ENCODE measurements at regions not wholly inside any gene's neighbourhood (a gene's known extent, or its start where the extent isn't known, plus 50 kb on each side); places are given as distances from the start of the nearest gene placed in this dataset.

DNA sequence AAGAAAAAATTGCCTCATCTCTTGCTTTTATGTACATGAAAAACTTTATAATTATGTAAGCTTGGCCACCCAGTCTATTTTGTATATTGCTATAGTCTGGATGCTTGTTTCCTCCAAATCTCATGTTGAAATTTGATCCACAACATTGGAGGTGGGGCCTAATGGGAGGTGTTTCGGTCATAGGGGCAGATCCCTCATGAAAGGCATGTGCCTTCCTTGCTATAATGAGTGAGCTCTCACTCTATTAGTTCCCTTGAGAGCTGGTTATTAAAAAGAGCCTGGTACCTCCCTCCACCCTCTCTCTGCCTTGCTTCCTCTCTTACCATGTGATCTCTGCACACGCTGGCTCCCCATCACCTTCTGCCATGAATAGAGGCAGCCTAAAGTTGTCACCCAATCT is 1005.1 kb downstream of the PCDH9 start:
- no peak overlapping the region for H3K9ac ChIP-seq (replicated peaks; ENCODE audit: extremely low read depth, insufficient read depth, low read length)
- intact Hi-C loops (cut with micrococcal nuclease): no loop called here
- H3K9me3 ChIP-seq (replicated peaks; ENCODE audit: control insufficient read depth, insufficient read depth, low read length): no peaks in the 10 kb centered on the region
- H3K4me2 ChIP-seq (ENCODE audit: insufficient read depth, low read length): no peak overlapping the region
- dilution Hi-C loops (cut with MboI; ENCODE audit: extremely low pct_ligation_motif_present, low sequenced_read_pairs): no loop called here
- no TSS peak for BruUV-seq (replicated peaks)
- DNase-seq (ENCODE audit: low read depth, low spot score) (no peak), FAIRE-seq (no peak)
- no peaks in the 10 kb centered on the region for H3K4me1 ChIP-seq (ENCODE audit: control insufficient read depth, extremely low read depth, insufficient read depth, low read length)
- H3K4me3 ChIP-seq (replicated peaks in 1 of 3; ENCODE audit: insufficient read depth in 1 of 3, low read depth in 1 of 3, low read length in 3 of 3): no peak overlapping the region
- H3K79me2 ChIP-seq (ENCODE audit: control insufficient read depth, insufficient read depth, low read length): no peaks in the 10 kb centered on the region
- no peak overlapping the region for H2AFZ ChIP-seq (ENCODE audit: low read depth, low read length)
- H3K27me3 ChIP-seq (ENCODE audit: control insufficient read depth in 2 of 2, insufficient read depth in 2 of 2, low read length in 2 of 2): no peaks in the 10 kb centered on the region
- TF ChIP-seq, protein P1, sequence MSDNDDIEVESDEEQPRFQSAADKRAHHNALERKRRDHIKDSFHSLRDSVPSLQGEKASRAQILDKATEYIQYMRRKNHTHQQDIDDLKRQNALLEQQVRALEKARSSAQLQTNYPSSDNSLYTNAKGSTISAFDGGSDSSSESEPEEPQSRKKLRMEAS (IDR thresholded peaks at IDR 0.05; ENCODE audit: insufficient read depth, insufficient read length): no peak
- no peak for TF ChIP-seq CTCF (IDR thresholded peaks at IDR 0.05; ENCODE audit: extremely low read depth in 1 of 2, insufficient read depth in 1 of 2, low read depth in 1 of 2, low read length in 2 of 2)
- no peak for TF ChIP-seq JUN (IDR thresholded peaks at IDR 0.05; ENCODE audit: borderline replicate concordance, insufficient read depth, insufficient read length, low read depth)
- TF ChIP-seq POLR2AphosphoS5 (IDR thresholded peaks at IDR 0.05; ENCODE audit: insufficient read depth, low read depth, low read length): no peak
- no peak for TF ChIP-seq GATA2 (IDR thresholded peaks at IDR 0.05; ENCODE audit: insufficient read depth, insufficient read length, low read depth, low read length)
- no peak for TF ChIP-seq EZH2 (IDR thresholded peaks at IDR 0.05; ENCODE audit: borderline replicate concordance, low read depth, low read length, severe bottlenecking)
- no peak for TF ChIP-seq MYC (IDR thresholded peaks at IDR 0.05; ENCODE audit: low read depth, low read length)
- TF ChIP-seq POLR2A (IDR thresholded peaks at IDR 0.05; ENCODE audit: low read depth, low read length): no peak
- no peak for TF ChIP-seq FOS (IDR thresholded peaks at IDR 0.05; ENCODE audit: borderline replicate concordance, insufficient read depth, low read length)
- H3K36me3 ChIP-seq (ENCODE audit: control insufficient read depth in 2 of 2, extremely low read depth in 1 of 2, insufficient read depth in 2 of 2, low read length in 2 of 2): no peaks in the 10 kb centered on the region
- ChIA-PET CTCF (interaction anchor here (1.0 to 1.5 kb wide), 3 partner anchors 8 to 48 kb away, joined by 3 to 4 read pairs (median 3); no protein-coding TSS in a partner anchor), POLR2A (no interaction called here)
- H4K20me1 ChIP-seq (replicated peaks; ENCODE audit: control insufficient read depth, extremely low read depth, insufficient read depth, low read length): no peaks in the 10 kb centered on the region
- H3K27ac ChIP-seq (ENCODE audit: insufficient read depth, low read depth, low read length): no peak overlapping the region
- no peaks in the 10 kb centered on the region for H3K9me1 ChIP-seq (replicated peaks; ENCODE audit: control insufficient read depth, extremely low read depth, insufficient read depth, low read length)

All from endothelial cell of umbilical vein (primary cell).